ENCODE measurements at regions not wholly inside any gene's neighbourhood (a gene's known extent, or its start where the extent isn't known, plus 50 kb on each side); places are given as distances from the start of the nearest gene placed in this dataset.
"Not testable (repeated sequence)": the region's sequence is repeated elsewhere in the genome, so short reads cannot be mapped to it uniquely, and the experiment has no call there.

DNA sequence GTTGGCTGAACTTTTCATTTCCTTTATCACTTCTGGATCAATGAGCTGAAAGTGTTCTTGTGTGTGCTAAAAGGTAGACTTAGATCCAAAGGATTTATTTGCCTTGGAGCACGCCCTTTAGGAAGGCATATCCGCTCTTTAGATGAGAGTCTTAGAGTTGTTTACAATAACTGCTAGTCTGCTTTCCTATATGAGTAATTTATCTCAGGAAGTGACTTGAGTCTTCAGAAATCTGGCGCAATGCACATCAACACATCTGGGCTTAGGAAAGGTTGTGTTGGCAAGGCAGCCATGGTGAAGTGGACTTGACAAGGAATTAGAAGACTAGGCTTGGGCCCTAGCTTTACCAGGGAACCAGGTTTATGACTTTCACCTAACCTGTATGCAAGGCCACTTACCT is 204.1 kb upstream of the PTGFR start:
- intact Hi-C loops (cut with micrococcal nuclease) = no loop called here
- no peak for DNase-seq

DNA sequence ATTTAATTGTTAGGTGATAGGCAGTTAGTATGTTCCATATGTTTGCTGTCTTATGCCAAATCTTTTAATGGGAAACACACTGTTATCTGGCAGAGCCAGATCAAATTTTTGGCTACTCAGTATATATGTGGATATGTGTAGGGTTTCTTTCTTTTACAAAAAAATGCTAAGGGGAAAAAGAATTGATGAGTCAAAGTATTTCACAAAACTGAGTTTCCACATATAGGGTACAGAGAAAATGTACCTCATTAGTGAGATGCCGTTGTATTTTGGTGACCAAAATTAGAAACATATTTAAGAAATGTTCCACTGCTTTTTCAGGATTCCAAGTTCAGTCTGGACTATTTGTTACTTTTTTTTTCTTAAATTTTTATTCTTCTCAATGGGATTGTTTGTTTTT is 201.2 kb upstream of the PTGFR start:
- ATAC-seq = no peak
- DNase-seq = no peak
- intact Hi-C loops (cut with micrococcal nuclease) = no loop called here

More for the DNA sequence above, 204.1 kb upstream of the PTGFR start:
- ATAC-seq = no peak

DNA sequence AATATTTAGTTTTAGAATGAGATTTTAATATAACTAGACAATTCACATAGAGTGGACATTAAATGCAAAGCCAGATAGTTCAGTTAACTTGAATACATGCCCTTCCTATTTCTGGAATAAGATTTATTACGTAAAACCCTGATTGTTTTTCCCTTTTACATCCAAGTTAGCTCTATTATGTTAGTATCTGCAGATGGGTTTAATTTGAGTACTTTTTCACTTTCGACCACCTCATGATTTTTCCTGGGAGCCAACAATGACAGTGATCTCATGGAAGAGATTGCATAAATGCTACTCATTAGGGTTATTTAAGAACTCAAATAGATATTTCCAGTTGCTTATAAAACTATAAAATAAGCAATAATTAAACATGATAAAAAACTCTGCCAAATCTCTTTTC is 199.4 kb upstream of the PTGFR start:
- intact Hi-C loops (cut with micrococcal nuclease) = no loop called here
- ATAC-seq (peak; percentile 51), DNase-seq (no peak)

DNA sequence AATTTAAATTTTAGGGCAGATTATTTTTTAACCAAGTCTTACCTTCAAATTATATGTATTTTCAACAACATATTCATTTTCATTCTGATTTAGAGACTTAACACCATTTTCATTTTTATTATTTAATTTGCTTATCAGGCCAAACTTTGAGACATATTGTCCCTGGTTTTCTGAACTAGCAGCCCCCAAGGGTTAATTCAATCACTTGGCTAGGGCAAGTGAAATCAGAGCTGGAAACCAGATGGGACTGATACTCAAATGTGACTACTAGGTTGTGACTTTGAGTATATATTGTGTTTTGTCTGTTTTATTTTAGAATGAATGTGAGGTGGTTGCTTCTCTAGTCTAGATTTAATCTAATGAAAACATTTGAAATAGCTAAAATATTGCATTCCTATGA is 198.9 kb upstream of the PTGFR start:
- DNase-seq = no peak
- no peak for ATAC-seq
- intact Hi-C loops (cut with micrococcal nuclease) = no loop called here

DNA sequence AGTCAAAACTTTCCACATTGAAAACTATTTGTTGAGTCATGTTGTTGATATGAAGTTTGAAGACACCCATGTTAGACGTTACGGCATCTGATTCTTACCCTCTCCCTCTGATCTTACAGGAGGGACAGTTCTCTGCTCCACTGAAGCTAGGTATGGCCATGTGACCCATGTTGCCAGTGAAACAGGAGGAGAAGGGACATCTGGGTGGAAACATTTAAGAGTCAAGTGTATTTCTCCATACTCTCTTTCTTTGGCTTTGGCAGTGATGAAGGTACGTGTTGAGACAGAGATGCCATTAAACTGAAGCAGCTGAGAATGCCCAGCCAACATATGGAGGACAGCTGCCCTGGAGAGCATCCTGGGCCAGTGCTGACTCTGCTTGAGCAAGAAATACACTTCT is 198.4 kb upstream of the PTGFR start:
- intact Hi-C loops (cut with micrococcal nuclease) = no loop called here
- ATAC-seq = peak; percentile 34
- no peak for DNase-seq

DNA sequence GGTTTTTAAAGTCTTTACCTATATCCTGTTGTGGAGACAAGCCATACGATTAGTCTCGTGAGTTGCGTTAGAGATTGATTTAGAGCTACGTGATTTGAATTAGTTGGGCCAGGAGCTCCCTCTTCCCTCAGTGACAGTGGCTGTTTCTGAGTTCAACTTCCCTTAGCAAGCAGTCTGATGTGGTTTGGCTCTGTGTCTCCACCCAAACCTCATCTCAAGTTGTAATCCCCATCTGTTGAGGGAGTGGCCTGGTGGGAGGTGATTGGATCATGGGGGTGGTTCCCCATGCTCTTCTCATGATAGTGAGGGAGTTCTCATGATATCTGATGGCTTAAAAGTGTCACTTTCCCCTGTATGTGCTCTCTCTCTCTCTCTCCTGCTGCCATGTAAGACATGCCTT is 192.9 kb upstream of the PTGFR start:
- intact Hi-C loops (cut with micrococcal nuclease) = no loop called here
- no peak for DNase-seq
- no peak for ATAC-seq

DNA sequence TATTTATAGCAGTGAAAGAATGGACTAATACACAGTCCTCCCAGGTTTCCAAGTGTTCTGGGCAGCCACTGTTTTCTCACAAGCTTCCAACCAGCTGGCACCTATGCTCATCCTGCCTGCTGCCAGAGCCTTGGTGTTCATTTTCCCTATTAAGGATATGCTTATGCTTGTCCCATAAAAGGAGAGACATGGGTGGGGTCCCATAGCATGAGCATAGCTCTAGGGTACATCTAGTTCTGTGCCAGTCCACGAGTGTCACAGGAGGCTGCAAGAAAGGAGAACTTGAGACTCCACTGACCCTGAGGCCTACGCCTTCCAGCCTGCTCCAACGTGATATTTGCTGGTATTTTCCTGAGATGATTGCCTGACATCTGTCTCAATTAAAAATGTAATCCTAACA is 192.4 kb upstream of the PTGFR start:
- intact Hi-C loops (cut with micrococcal nuclease) = no loop called here
- DNase-seq = no peak
- ATAC-seq = no peak

DNA sequence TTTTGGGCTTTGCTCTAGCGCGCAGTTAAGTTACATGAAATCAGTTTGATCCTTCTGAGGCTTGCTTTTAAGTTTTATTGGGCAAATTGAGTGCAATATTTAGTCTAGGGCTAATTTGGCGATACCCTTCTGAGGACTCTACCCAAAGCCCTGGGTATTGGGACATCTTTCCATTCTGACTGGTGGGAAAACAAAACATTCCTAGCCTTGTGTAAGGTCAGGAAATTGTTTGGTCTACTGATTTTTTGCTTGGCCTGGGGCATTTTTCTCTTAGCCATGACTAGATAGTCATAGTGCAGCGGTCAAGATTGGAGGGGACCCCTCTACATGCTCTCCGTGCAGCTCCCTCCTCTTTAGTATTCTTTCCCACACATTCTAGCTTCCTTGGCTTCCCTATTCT is 189.6 kb upstream of the PTGFR start:
- DNase-seq = no peak
- intact Hi-C loops (cut with micrococcal nuclease) = no loop called here
- ATAC-seq = no peak

DNA sequence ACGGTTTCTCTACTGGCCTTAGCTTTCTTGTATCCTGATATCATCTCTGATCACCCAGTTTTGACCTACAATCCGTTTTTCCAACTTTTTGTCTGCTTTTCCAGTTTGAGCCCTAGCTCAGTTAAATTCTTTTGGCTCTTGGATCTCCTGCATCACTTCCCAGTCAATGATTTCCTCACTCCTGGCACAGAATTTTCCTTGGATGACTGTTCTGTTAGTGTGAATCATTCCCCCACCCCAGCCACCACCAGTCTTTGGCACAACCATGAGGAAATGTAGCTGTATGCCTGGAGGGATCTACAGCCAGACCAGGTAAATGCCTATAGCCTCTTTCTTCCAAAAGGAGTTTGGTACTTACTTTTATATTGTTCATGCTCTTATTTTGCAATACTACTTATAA is 187.2 kb upstream of the PTGFR start:
- peak; percentile 37 for DNase-seq
- intact Hi-C loops (cut with micrococcal nuclease) = no loop called here
- peak; percentile 94 for ATAC-seq

DNA sequence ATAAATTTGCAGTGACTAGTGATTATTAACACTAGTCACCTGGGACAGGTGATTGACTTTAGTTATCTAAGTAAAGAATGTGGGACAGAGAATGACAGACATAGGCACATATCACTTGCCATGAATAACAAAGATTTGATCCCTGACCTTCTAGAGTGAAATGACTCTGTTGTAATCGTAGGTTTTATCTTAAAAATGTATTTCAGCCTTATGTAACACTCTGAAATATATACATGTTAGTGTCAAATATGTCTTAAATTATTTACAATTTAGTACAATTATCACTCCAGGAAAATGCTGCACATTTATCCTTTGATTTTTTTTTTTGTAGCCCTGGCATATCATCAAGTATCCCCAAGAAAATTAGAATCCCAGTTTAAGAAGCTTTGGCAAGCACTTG is 186.4 kb upstream of the PTGFR start:
- intact Hi-C loops (cut with micrococcal nuclease) = no loop called here
- DNase-seq (no peak), ATAC-seq (no peak)

DNA sequence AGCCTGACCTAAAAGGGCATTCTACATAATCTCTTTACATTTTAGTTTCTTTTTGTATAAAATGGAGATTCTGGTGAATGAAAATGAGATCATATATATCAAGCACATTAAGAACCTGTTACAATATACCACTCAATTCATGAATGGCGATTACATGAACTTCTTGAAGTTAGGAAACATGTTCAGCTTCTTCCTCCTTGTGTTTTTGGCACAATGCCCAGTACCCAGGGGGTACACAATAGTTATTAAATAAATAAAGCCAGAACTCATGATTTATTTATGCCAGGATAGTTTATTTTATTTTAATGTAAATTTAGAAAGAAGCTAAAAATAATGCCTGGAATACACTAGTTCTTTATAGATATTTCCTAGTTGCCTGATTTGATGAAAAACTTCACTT is 186.0 kb upstream of the PTGFR start:
- ATAC-seq = no peak
- intact Hi-C loops (cut with micrococcal nuclease) = no loop called here
- DNase-seq = no peak

DNA sequence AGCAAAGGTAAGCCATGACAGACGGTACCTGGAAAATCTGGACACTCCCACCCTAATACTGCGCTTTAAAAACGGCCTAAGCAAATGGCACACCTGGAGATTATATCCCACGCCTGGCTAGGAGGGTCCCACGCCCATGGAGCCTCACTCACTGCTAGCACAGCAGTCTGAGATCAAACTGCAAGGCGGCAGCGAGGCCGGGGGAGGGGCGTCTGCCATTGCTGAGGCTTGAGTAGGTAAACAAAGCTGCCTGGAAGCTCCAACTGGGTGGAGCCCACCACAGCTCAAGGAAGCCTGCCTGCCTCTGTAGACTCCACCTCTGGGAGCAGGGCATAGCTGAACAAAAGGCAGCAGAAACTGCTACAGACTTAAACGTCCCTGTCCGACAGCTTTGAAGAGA is 180.5 kb upstream of the PTGFR start:
- intact Hi-C loops (cut with micrococcal nuclease); DNase-seq; ATAC-seq: not testable (repeated sequence)

DNA sequence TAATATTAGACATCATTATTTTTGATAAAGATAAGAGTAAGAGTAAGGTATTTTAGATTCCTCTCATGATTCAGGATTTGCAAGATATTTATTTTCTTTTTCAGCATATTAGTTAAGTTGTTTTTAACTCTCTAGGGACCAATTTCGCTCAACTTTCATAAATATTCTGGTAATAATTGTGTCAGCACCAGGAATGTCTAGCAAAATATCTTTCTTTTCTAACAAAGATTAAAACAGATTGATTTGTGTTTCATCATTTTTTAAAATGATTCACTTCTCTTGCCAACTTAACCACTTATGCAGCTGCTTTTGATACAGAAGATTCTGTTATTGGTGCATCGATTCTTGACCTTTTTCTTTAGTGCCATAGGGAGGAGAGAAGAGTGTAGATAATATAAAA is 172.8 kb upstream of the PTGFR start:
- ATAC-seq (no peak), DNase-seq (no peak)
- intact Hi-C loops (cut with micrococcal nuclease) = no loop called here

DNA sequence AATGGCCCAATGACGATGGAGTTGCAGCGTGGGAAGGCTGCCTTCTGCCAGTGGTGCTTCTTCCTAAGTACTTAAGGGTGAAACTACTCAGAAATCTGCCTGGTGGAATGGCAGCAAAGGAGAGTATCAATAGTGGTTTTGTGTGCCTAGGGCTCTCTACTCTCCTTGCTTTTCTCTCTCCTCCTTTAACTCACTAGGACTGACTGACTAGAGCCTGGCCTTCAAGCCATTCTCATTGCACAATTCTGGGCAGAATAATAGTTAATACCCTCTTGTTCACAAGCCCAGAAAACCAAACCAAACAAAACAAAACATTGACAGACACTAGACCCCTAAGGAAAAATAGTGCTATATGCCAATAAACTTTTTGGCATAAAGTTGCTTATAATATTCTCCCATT is 171.2 kb upstream of the PTGFR start:
- ATAC-seq (no peak), DNase-seq (no peak)
- intact Hi-C loops (cut with micrococcal nuclease) = no loop called here

DNA sequence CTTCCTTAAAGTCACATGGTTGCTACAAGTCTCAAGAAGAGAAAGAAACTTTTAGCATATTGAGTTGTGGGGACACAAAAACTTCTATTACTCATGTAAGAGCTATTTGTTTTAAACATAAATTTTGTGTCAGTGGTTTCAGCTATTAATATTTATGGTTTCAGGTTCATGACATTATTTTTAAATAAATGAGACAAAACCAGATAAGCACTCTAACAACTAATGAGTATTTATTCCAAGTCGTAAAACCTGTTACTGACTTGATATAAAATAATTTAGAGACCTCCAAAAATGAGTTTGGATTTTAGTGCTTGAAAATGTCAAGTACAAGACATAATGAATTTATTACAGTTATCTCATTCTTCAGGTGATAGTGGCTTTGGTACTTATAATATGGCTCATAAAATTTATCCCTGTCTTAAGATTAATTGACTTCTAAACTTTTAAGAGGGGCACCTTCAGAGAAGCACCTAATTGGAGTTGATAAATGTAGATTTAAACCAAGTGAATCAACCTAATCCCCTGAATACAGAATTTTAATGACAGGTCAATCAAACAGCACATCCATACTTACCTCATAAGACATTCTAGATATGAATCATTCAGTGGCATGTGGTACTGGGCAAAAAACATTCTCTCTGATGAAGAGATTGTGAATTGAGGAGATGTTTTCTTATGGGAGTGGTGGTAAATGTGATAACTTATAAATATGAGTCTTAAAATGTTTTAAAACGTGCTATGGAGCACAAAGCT is 167.7 kb upstream of the PTGFR start:
- DNase-seq (no peak), ATAC-seq (no peak)
- intact Hi-C loops (cut with micrococcal nuclease) = no loop called here

DNA sequence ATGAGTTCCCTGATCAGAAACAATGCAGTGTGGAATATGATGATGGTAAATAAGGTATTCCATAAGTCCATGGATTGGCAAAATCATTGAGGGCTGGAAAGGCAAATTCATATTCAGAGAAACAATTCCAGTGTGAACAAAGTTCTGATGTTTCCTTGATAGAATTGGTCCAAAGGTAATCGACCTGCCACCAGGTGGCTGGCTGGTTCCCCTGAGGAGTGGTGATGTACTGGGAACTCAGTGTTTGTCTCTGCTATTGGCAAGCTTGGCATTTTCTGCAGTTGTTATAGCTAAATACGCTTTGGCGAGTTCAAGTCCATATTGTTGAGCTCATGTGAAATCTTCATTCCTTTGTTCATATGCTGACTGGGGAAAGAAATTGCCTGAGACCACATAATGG is 165.5 kb upstream of the PTGFR start:
- ATAC-seq (no peak), DNase-seq (no peak)
- intact Hi-C loops (cut with micrococcal nuclease) = no loop called here

DNA sequence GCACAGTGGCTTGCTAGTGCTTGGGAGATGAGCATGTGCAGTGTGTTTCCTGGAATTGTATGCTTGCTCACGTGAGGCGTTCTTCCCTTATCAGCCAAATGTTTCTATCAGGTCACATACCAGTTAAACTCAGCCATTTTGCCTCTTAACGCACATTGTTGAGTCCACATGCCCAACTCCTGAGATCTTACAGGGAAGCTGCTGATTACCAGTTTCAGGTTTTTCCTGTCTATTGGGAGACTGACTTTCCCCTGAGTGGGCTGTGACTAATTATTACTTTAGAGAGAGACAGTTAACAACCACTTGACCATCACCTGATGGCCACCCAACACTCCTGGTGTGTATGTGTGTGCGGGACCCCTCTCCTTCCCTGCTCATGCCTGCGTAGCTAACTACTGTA is 161.3 kb upstream of the PTGFR start:
- no peak for DNase-seq
- intact Hi-C loops (cut with micrococcal nuclease) = no loop called here
- ATAC-seq = no peak

DNA sequence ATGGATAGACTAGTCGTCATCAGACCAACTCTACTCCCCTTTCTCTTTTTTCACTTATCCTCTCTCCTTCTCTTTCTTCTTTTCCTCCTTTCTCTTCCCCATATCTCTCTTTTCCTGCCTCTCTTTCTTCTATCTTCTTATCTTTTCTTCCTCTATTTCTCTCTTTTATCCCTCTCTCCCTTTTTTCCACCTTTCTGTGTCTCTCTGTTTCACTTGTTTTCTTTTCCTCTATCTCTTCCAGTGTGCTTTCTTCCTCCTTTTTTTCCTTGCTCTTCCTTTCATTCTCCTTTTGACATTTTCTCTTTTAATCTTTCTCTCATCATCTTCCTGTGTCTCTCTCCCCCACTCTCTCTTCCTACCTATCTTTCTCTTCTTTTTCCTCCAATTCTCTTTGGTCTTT is 159.0 kb upstream of the PTGFR start:
- DNase-seq (no peak), ATAC-seq (no peak)
- intact Hi-C loops (cut with micrococcal nuclease) = no loop called here

DNA sequence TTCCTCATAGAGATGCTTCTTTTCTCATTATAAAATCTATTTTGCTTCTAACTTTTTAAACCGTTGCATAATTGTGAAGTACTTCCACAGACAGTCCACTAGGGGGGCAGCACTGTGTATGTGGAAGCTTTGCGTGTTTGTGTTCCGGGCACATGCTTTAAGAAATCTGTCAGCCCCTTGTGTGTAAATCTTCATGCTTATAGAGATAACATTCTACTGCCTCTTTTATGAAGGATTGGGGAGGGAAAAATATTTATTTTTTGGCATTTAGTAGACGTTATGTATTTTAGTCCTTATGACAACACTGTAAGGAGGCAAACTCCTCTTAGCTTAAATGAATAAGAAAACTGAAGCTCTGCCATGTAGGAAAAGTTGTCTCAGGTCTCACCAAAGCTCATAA is 157.3 kb upstream of the PTGFR start:
- no peak for DNase-seq
- intact Hi-C loops (cut with micrococcal nuclease) = no loop called here
- ATAC-seq = peak; percentile 38

DNA sequence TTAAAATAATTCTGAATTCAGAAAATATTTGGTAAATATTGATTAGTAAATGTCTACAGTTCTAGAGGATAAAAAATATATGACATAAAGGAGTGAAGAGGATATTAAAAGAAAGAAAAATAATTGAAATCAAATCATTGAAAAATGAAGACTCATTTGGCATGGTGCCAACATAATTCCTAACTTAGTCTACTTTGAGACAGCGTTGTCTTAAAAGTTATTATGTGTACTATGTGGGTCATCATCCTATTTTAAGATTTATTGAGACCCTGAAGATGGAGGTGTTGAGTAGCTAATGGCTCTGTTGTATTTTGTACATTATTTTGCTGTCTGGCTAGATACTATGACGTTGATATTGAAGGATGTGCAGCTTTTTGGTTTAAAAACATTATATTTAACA is 156.7 kb upstream of the PTGFR start:
- DNase-seq = no peak
- no peak for ATAC-seq
- intact Hi-C loops (cut with micrococcal nuclease) = no loop called here

DNA sequence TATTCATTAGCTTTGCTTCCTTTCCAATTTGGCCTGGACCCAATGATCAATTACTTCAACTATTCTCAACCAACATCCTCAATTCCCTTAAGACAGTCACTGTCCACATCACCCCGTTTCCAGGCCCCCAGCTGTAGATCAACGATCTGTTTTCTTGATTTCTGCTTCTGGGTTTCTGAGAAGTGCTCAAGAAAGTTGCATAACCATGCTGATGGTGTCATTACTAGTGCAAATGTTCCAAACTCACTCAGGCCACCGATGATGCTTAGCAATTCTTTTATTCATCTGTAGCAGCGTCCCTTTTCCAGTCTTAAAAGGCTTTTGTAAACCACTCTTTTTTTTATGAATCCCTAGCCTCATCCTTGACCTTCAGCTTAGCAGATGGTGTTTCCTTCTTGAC is 155.8 kb upstream of the PTGFR start:
- DNase-seq = no peak
- intact Hi-C loops (cut with micrococcal nuclease) = no loop called here

DNA sequence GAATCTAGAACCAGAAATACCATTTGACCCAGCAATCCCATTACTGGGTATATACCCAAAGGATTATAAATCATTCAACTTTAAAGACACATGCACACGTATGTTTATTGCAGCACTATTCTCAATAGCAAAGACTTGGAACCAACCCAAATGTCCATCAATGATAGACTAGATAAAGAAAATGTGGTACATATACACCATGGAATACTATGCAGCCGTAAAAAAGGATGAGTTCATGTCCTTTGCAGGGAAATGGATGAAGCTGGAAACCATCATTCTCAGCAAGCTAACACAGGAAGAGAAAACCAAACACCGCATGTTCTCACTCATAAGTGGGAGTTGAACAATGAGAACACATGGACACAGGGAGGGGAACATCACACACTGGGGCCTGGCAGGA is 154.0 kb upstream of the PTGFR start:
- ATAC-seq; DNase-seq; intact Hi-C loops (cut with micrococcal nuclease): not testable (repeated sequence)

More for the DNA sequence above, 155.8 kb upstream of the PTGFR start:
- ATAC-seq = peak; percentile 76

Measured in left ventricle myocardium superior (tissue), 1 donor.